ENCODE measurements at regions not wholly inside any gene's neighbourhood (a gene's known extent, or its start where the extent isn't known, plus 50 kb on each side); places are given as distances from the start of the nearest gene placed in this dataset.
"Not testable (repeated sequence)": the region's sequence is repeated elsewhere in the genome, so short reads cannot be mapped to it uniquely, and the experiment has no call there.

DNA sequence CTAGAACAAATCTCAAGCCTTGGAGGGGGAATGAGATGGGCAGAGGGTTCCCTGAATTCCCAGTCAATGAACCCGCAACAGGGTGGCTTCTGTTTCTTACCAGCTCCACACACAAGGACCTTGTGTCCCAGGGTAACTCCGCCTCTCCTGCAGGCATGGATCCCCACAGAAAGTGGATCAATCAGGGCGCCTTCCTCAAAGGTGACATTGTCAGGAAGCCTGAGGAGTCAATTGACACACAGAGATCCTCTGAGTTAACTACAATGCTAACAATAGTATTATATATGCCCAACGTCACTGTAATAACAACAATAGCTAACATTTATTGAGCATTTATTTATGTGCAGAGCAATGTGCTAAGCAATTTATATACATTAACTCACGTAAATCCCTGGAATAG lies 98.8 kb downstream of the TRIM69 start:
- H3K36me3 ChIP-seq; H3K9me3 ChIP-seq; intact Hi-C loops (cut with DNase I; ENCODE audit: low total_unique reads); H3K27ac ChIP-seq; DNase-seq; H3K27me3 ChIP-seq; H3K4me3 ChIP-seq; H3K4me1 ChIP-seq: not testable (repeated sequence)

DNA sequence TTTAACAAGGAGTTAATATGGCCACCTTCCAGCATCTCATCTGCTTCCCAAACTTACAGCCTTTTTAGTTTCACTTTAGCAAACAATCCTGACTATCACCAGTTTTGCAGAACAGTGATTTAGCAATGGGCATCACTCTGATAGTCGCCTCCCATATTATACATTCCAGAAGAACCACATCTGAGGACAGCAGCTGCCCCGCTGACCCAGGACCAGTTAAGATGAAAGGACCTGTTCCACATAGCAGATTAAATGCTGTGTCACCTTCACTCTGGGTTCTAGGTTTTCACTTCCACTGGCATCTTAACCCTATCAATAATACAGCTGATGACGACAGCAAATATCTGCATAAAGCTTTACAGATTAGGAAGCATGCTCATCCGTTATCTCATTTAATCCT lies 99.8 kb downstream of the TRIM69 start:
- Histone ChIP-seq H3K9me3 (no peaks in the 10 kb centered on the region), H3K27me3 (no peaks in the 10 kb centered on the region), H3K36me3 (no peaks in the 10 kb centered on the region), H3K4me3 (no peak overlapping the region), H3K4me1 (no peaks in the 10 kb centered on the region), H3K27ac (no peak overlapping the region)
- intact Hi-C loops (cut with DNase I; ENCODE audit: low total_unique reads) = no loop called here
- DNase-seq = no peak
- TF ChIP-seq POLR2A (IDR thresholded peaks at IDR 0.05) = no peak
- TF ChIP-seq, protein P1, sequence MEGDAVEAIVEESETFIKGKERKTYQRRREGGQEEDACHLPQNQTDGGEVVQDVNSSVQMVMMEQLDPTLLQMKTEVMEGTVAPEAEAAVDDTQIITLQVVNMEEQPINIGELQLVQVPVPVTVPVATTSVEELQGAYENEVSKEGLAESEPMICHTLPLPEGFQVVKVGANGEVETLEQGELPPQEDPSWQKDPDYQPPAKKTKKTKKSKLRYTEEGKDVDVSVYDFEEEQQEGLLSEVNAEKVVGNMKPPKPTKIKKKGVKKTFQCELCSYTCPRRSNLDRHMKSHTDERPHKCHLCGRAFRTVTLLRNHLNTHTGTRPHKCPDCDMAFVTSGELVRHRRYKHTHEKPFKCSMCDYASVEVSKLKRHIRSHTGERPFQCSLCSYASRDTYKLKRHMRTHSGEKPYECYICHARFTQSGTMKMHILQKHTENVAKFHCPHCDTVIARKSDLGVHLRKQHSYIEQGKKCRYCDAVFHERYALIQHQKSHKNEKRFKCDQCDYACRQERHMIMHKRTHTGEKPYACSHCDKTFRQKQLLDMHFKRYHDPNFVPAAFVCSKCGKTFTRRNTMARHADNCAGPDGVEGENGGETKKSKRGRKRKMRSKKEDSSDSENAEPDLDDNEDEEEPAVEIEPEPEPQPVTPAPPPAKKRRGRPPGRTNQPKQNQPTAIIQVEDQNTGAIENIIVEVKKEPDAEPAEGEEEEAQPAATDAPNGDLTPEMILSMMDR (IDR thresholded peaks at IDR 0.05) = no peak

DNA sequence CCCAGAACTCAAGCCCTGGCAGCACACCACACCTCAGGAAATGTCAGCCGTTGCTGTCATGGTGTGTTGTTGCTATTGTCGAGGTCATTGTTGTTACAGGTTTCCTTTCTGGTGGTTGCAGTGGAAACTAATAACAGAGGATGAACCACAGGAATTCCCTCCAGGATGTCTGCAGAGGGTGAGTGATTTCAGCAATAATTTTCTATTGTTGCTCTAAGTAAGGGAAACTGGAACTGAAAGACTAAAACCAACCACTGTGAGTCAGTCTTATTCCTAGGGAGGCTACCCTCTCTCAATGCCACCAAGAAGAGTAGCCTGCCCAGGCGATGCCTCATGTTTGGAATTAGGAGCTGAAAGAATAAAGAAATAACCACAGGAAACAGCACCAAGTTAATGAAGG lies 102.6 kb downstream of the TRIM69 start:
- intact Hi-C loops (cut with DNase I; ENCODE audit: low total_unique reads); H3K4me1 ChIP-seq; H3K27me3 ChIP-seq; H3K9me3 ChIP-seq; DNase-seq; H3K4me3 ChIP-seq; H3K27ac ChIP-seq; H3K36me3 ChIP-seq: not testable (repeated sequence)

DNA sequence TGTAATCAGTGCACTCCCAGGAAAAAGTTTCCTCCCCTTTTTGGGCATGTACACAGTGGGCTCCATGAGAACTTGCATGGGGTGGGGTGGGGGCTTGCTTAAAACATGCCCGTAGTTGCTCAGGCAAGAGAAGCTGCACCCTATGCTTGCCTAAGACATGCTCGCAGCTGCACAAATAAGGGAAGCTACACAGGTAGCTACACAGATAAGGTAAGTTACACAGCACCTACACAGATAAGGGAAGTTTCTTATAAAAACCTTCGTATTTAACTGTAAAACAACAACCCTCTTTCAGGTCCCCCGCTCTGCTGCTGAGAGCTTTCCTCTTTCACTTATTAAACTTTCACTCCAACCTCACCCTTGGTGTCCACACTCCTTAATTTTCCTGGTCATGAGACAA lies 105.4 kb downstream of the TRIM69 start:
- DNase-seq; H3K36me3 ChIP-seq; H3K4me3 ChIP-seq; H3K27ac ChIP-seq; H3K4me1 ChIP-seq; H3K27me3 ChIP-seq; intact Hi-C loops (cut with DNase I; ENCODE audit: low total_unique reads); H3K9me3 ChIP-seq: not testable (repeated sequence)

DNA sequence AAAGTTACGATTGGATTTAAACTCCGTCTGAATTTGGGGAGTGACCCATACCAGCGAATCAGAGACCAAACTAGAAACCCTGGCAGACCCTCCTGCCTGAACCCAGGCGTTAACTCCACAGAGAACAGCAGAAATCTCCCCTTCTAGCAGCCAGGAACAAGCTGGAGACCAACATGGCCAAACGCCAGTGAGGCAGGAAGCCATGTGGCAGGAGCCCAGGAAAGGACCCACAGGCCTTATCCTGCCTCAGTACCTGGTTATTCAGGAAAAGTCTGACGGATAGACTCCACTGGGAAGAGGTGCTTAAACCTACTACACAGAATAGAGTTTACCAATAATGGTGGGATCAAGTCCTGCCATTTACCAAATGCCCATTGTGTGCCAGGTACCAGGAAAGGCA lies 106.6 kb downstream of the TRIM69 start:
- H3K4me3 ChIP-seq; H3K27ac ChIP-seq; H3K27me3 ChIP-seq; DNase-seq; H3K9me3 ChIP-seq; intact Hi-C loops (cut with DNase I; ENCODE audit: low total_unique reads); H3K4me1 ChIP-seq; H3K36me3 ChIP-seq: not testable (repeated sequence)

DNA sequence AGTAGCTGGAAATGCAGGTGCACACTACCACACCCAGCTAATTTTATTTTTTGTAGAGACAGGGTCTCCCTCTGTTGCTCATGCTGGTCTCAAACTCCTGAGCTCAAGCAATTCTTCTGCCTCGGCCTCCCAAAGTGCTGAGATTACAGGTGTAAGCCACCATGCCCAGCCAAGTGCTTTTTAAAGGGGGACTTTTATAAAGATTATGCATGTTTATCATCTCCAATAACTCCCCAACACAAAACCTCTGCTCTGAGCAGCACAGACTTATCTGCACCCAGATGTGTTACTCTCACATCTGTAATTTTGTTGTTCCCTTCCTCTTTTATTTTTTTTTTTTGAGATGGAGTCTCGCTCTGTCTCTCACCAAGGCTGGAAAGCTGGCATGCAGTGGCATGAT lies 108.6 kb downstream of the TRIM69 start:
- H3K4me3 ChIP-seq; intact Hi-C loops (cut with DNase I; ENCODE audit: low total_unique reads); H3K27me3 ChIP-seq; H3K27ac ChIP-seq; H3K9me3 ChIP-seq; DNase-seq; H3K36me3 ChIP-seq; H3K4me1 ChIP-seq: not testable (repeated sequence)

DNA sequence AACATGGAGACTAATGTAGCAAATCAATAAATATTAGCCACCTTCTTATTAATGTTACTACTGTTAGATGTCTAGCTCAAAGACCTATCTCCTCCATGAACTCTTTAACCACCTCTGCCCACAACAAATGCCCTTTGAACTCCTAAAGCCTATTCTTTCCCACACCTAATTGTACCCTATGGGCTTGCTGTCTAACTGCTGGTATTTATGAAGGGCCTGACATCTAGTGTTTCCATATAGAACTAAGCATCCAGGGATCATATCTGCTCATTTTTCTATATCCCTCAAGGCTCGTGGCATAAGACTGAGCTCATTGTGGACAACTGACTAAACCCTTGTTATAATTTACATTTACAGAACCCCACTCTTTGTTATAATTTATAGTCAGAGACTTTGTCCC lies 109.8 kb downstream of the TRIM69 start:
- H3K4me3 ChIP-seq; H3K36me3 ChIP-seq; H3K9me3 ChIP-seq; intact Hi-C loops (cut with DNase I; ENCODE audit: low total_unique reads); DNase-seq; H3K27ac ChIP-seq; H3K27me3 ChIP-seq; H3K4me1 ChIP-seq: not testable (repeated sequence)

DNA sequence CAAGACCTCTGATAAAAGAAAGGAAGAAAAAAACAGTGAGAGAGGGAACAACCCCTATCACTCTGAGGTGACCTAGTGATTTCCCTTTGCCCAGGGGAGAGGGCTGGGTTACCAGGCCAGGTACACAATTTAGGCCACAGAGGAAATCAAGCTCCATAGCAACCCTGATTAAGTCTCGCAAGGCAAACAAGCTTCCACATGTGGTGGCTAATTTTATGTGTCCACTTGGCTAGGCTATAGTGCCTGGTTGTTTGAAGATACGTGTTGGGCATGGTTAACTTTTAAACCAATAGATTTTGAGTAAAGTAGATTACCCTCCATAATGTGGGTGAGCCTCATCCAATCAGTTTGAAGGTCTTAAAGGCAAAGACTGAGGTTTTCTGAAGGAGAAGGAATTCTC lies 108.9 kb upstream of the TERB2 start:
- H3K4me1 ChIP-seq; H3K27ac ChIP-seq; DNase-seq; H3K9me3 ChIP-seq; H3K4me3 ChIP-seq; intact Hi-C loops (cut with DNase I; ENCODE audit: low total_unique reads); H3K36me3 ChIP-seq; H3K27me3 ChIP-seq: not testable (repeated sequence)

DNA sequence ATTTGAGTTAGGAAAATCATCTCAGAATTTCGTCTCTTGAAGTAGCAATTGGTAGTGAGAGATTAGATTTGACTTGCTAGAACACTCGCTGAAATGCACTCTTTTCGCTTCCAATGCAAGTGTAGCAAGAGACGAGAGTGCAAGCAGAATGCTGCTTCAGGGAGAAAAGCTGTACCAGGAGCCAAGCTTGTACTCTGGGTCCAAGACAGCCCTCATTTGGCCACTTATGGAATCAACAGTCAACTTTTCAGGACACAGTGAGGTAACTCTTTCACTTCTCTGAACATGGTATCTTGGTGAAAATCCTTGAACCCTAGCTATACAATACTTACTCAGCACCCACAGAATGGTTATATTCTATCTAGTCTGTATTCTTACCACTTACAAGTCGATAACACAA lies 107.6 kb upstream of the TERB2 start:
- H3K4me3 ChIP-seq; H3K4me1 ChIP-seq; DNase-seq; H3K27ac ChIP-seq; H3K27me3 ChIP-seq; H3K36me3 ChIP-seq; H3K9me3 ChIP-seq; intact Hi-C loops (cut with DNase I; ENCODE audit: low total_unique reads): not testable (repeated sequence)

DNA sequence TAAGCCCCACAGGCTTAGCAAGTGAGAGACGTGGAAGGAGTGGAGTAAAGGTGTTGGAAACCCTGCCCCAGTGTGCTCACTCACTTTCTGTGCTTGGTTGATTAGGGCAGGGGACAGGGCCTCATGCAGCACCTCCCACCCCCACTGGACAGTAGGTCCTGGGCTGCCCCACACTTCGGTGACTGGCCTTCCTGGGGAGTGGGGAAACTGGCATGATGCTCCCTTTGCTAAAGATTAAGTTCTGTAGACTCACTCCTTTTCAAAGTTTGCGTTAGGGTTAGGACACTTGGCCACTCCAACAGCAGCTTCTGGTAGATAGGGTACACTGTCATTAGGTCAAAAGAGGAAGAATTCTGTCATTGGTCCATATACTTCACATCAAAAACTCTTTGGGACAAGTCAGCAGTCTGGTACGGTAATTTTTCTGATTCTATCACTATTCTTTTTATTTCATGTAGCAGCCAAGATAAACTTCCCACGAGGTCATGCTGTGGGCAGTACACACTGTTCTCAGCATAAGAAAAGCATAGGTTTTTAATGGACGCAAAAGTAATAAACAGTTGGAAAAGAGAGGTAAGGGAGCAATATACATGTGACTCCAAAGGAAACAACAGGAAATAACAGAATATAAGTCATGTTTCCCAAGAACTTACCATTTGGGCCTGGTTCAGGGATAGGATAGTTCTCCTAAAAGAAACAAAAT lies 106.6 kb upstream of the TERB2 start:
- not testable (repeated sequence) for DNase-seq, H3K27me3 ChIP-seq, H3K27ac ChIP-seq, H3K4me1 ChIP-seq, H3K36me3 ChIP-seq, H3K4me3 ChIP-seq, H3K9me3 ChIP-seq
- intact Hi-C loops (cut with DNase I; ENCODE audit: low total_unique reads) = loop anchor here (10.0 kb wide), 1 partner anchor 175 kb away; the partner anchor contains the start of gene SORD

Data from uterus (tissue), 3 donors.